ENCODE measurements at regions not wholly inside any gene's neighbourhood (a gene's known extent, or its start where the extent isn't known, plus 50 kb on each side); places are given as distances from the start of the nearest gene placed in this dataset.

- in situ Hi-C loops (cut with HindIII; ENCODE audit: extremely low pct_ligation_motif_present, low pct_unique_long_range_greater_than_20kb) (no loop called here), intact Hi-C loops (cut with micrococcal nuclease; ENCODE audit: unreplicated experiment) (no loop called here)
- no peak overlapping the region for H2AFZ ChIP-seq (ENCODE audit: low read length)
- no peaks in the 10 kb centered on the region for H4K20me1 ChIP-seq (ENCODE audit: insufficient read depth, low read length)
- DNase-seq (ENCODE audit: low spot score) = no peak
- H3K4me2 ChIP-seq (ENCODE audit: low read depth, low read length) = no peak overlapping the region
- 15% methylated on average over 6 of the region's 6 CpGs for WGBS (ENCODE audit: low lambda C conversion rate)
- POLR2A ChIA-PET = no interaction called here
- H3K79me2 ChIP-seq (ENCODE audit: insufficient read depth, low read length) = no peaks in the 10 kb centered on the region
- no peaks in the 10 kb centered on the region for H3K9me3 ChIP-seq (ENCODE audit: low read length)
- no peak overlapping the region for H3K9ac ChIP-seq (ENCODE audit: insufficient read depth, low read depth, low read length)
- FAIRE-seq = no peak
- H3K4me1 ChIP-seq (ENCODE audit: insufficient read depth, low read length) = no peaks in the 10 kb centered on the region
- no TSS peak for BruUV-seq (replicated peaks)
- TF ChIP-seq MLX (CRISPR knock-in tag; IDR thresholded peaks at IDR 0.05) (no peak), THAP7 (CRISPR knock-in tag; IDR thresholded peaks at IDR 0.05) (no peak), KDM6A (CRISPR knock-in tag; IDR thresholded peaks at IDR 0.05; ENCODE audit: low read depth) (no peak), CENPX (CRISPR knock-in tag; IDR thresholded peaks at IDR 0.05) (no peak), SOX5 (CRISPR knock-in tag; IDR thresholded peaks at IDR 0.05; ENCODE audit: borderline replicate concordance) (no peak), ZNF704 (CRISPR knock-in tag; IDR thresholded peaks at IDR 0.05; ENCODE audit: borderline replicate concordance) (no peak), ZNF557 (CRISPR knock-in tag; IDR thresholded peaks at IDR 0.05) (no peak), GABPA (IDR thresholded peaks at IDR 0.05; ENCODE audit: low read depth, low read length) (no peak), GABPA (CRISPR knock-in tag; IDR thresholded peaks at IDR 0.05; ENCODE audit: low read depth) (no peak), ELK4 (CRISPR knock-in tag; IDR thresholded peaks at IDR 0.05; ENCODE audit: borderline replicate concordance) (no peak), REXO4 (CRISPR knock-in tag; IDR thresholded peaks at IDR 0.05; ENCODE audit: borderline replicate concordance) (no peak)
- no peak overlapping the region for H3K27ac ChIP-seq (ENCODE audit: extremely low read length, insufficient read depth, low read length)
- H3K4me3 ChIP-seq (replicated peaks in 1 of 3; ENCODE audit: insufficient read depth in 1 of 3, low read depth in 2 of 3, low read length in 3 of 3) = no peak overlapping the region
- H3K36me3 ChIP-seq (replicated peaks in 1 of 2; ENCODE audit: control insufficient read depth in 1 of 2, insufficient read depth in 2 of 2, low read length in 2 of 2) = no peaks in the 10 kb centered on the region
- no peaks in the 10 kb centered on the region for H3K27me3 ChIP-seq (ENCODE audit: control insufficient read depth in 1 of 2, insufficient read depth in 2 of 2, low read length in 2 of 2)
- ATAC-seq = no peak
- CTCF ChIA-PET (ENCODE audit: low intra/inter-chr PET ratio, low total read pairs) = no interaction called here
These were observed 1135.0 kb upstream of the WWC1 start for GRCh38 chr5:167156446-167156845.
